Neural crest cell (in vitro differentiated cells): ENCODE measurements at regions not wholly inside any gene's neighbourhood (a gene's known extent, or its start where the extent isn't known, plus 50 kb on each side); places are given as distances from the start of the nearest gene placed in this dataset.
A peak's percentile ranks its signal among the peaks of the same experiment; 100 is the strongest.

Source experiments
- DNase-seq: peaks from one replicate; pipeline ENCODE4 v3.0.0; 2021; ENCODE audit warnings: low read depth, mixed read lengths, low spot score
- H3K27ac Mint-ChIP-seq: one replicate; pipeline ENCODE4 v1.8.0; 2021; ENCODE audit warnings: mild to moderate bottlenecking, mixed read lengths; ENCODE audit not compliant: unreplicated experiment
- H3K27me3 Mint-ChIP-seq: 2 replicates; pipeline ENCODE4 v1.8.0; 2021; ENCODE audit warnings: low read depth, mild to moderate bottlenecking, mixed read lengths
- H3K36me3 Mint-ChIP-seq: 2 replicates; pipeline ENCODE4 v1.8.0; 2021; ENCODE audit warnings: low read depth, mild to moderate bottlenecking, mixed read lengths
- H3K4me1 Mint-ChIP-seq: 2 replicates; pipeline ENCODE4 v1.8.0; 2021; ENCODE audit warnings: mixed read lengths
- H3K4me3 Mint-ChIP-seq: one replicate; pipeline ENCODE4 v1.8.0; 2021; ENCODE audit warnings: mild to moderate bottlenecking, mixed read lengths
- H3K9me3 Mint-ChIP-seq: 2 replicates; pipeline ENCODE4 v1.8.0; 2021; ENCODE audit warnings: mixed read lengths
- TF ChIP-seq, protein P1 (sequence below): fragments of 200-600 bp; sonication (generic); conservative IDR thresholded peaks from 2 replicates; pipeline ENCODE4 v1.5.0; 2021; ENCODE audit warnings: antibody characterized with exemption, mild to moderate bottlenecking

GRCh38 chr1:63198871-63199394, 123.4 kb upstream of the FOXD3 start:
- H3K4me1 Mint-ChIP-seq, result peaks cover 20% of the 10 kb centered on the region
- peak overlapping the region; percentile 27 for H3K27ac Mint-ChIP-seq
- no peak for DNase-seq
- no peaks in the 10 kb centered on the region for H3K9me3 Mint-ChIP-seq
- H3K27me3 Mint-ChIP-seq, result peaks cover 12% of the 10 kb centered on the region
- TF ChIP-seq, protein P1, sequence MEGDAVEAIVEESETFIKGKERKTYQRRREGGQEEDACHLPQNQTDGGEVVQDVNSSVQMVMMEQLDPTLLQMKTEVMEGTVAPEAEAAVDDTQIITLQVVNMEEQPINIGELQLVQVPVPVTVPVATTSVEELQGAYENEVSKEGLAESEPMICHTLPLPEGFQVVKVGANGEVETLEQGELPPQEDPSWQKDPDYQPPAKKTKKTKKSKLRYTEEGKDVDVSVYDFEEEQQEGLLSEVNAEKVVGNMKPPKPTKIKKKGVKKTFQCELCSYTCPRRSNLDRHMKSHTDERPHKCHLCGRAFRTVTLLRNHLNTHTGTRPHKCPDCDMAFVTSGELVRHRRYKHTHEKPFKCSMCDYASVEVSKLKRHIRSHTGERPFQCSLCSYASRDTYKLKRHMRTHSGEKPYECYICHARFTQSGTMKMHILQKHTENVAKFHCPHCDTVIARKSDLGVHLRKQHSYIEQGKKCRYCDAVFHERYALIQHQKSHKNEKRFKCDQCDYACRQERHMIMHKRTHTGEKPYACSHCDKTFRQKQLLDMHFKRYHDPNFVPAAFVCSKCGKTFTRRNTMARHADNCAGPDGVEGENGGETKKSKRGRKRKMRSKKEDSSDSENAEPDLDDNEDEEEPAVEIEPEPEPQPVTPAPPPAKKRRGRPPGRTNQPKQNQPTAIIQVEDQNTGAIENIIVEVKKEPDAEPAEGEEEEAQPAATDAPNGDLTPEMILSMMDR, result no peak
- peak overlapping the region; percentile 45 for H3K4me3 Mint-ChIP-seq
- no peaks in the 10 kb centered on the region for H3K36me3 Mint-ChIP-seq

GRCh38 chr1:63199706-63200335, 122.5 kb upstream of the FOXD3 start:
- Mint-ChIP-seq H3K4me3 (peak overlapping the region; percentile 1), H3K27ac (no peak overlapping the region), H3K4me1 (peaks cover 20% of the 10 kb centered on the region), H3K9me3 (no peaks in the 10 kb centered on the region), H3K27me3 (peaks cover 12% of the 10 kb centered on the region), H3K36me3 (no peaks in the 10 kb centered on the region)
- DNase-seq, result no peak
- TF ChIP-seq, protein P1, result no peak

DNA sequence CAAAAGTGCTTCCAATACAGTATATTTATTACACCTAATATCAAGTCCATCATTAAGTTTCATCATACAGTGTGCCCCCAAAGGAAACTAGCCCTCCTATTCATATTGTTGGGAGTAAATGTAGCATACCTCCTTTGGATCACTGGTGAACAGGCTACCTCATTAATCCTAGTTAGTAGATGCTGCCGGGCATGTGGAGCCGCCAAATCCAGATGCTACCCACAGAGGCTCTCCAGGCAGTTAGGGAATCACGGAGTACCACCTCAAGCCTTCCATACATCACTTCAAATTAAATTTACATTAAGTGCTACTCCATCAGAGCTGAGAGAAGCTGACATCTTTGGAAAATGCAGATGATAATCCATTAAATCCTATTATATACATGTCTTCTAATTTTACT, 121.7 kb upstream of the FOXD3 start:
- Mint-ChIP-seq H3K27me3 (peaks cover 12% of the 10 kb centered on the region), H3K27ac (no peak overlapping the region), H3K4me1 (peaks cover 20% of the 10 kb centered on the region), H3K36me3 (no peaks in the 10 kb centered on the region), H3K4me3 (no peak overlapping the region), H3K9me3 (no peaks in the 10 kb centered on the region)
- DNase-seq, result no peak
- TF ChIP-seq, protein P1, result no peak

DNA sequence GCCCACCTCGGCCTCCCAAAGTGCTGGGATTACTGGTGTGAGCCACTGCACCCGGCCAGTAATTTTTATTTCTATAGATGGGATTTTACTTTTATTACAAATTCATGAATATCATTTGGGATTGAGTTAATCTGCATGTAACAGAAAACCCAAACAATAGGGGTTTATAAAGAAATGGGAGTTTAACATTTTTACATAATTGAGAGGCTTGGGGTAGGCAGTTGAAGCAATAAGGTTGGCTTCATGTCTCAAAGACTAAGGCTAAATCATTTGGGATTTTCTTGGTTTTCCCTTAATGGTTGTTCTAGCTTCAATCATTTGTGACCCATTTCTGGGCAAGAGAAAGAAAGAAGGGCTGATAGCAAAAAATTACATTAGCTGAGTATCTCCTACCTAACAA, 118.7 kb upstream of the FOXD3 start:
- H3K9me3 Mint-ChIP-seq, result no peaks in the 10 kb centered on the region
- H3K27me3 Mint-ChIP-seq, result peaks cover 12% of the 10 kb centered on the region
- peaks cover 17% of the 10 kb centered on the region for H3K4me1 Mint-ChIP-seq
- H3K27ac Mint-ChIP-seq, result no peak overlapping the region
- H3K4me3 Mint-ChIP-seq, result no peak overlapping the region
- peaks cover 2% of the 10 kb centered on the region for H3K36me3 Mint-ChIP-seq
- TF ChIP-seq, protein P1, result no peak
- no peak for DNase-seq

- Mint-ChIP-seq H3K4me1 (no peaks in the 10 kb centered on the region), H3K9me3 (no peaks in the 10 kb centered on the region)
- TF ChIP-seq, protein P1, result no peak
Observed at GRCh38 chr1:63205776-63206175, 116.6 kb upstream of the FOXD3 start.

More at GRCh38 chr1:63205776-63206175, 116.6 kb upstream of the FOXD3 start:
- Mint-ChIP-seq H3K4me3 (no peak overlapping the region), H3K27me3 (peaks cover 9% of the 10 kb centered on the region), H3K36me3 (peaks cover 2% of the 10 kb centered on the region), H3K27ac (no peak overlapping the region)
- DNase-seq, result no peak
